A549 (cell line): ENCODE measurements at regions not wholly inside any gene's neighbourhood (a gene's known extent, or its start where the extent isn't known, plus 50 kb on each side); places are given as distances from the start of the nearest gene placed in this dataset.

Source experiments
- ATAC-seq, 2 experiments: fragments of 200-7000 bp in 1 of 2; fragments of >200 bp in 1 of 2; cut with Nextera tagmentation in 1 of 2; cut with Tn5 transposase in 1 of 2; 3 replicates each; pipeline versions ENCODE4 v1.8.0 to v1.9.1; 2018 to 2020; ENCODE audit warnings: mild to moderate bottlenecking in 1 of 2, moderate library complexity in 1 of 2
- CTCF ChIA-PET: fragments of 300-600 bp; sonication (Branson Sonifier 250); formaldehyde crosslinking; extraction: SDS; loops from one replicate; lab custom pipeline; 2021; ENCODE audit warnings: antibody characterized with exemption, inconsistent platforms; lab: Yijun Ruan, JAX
- POLR2A ChIA-PET: fragments of 350-600 bp; formaldehyde crosslinking; extraction: SDS; loops from one replicate; lab custom pipeline; 2021; ENCODE audit warnings: antibody characterized with exemption, inconsistent platforms; lab: Yijun Ruan, JAX
- DNase-seq, 2 experiments: peaks; one replicate each; pipeline versions ENCODE4 v3.0.0 to v3.0.0-alpha.2; 2011 to 2016; ENCODE audit warnings: low read depth in 1 of 2, low spot score in 1 of 2
- FAIRE-seq: peaks from 2 replicates; lab custom pipeline; 2011; peaks lifted over from hg19 to GRCh38; lab: Jason Lieb, UNC
- H3K27ac ChIP-seq, 2 experiments: fragments of >200 bp; sonication (Bioruptor Twin); formaldehyde crosslinking; 3 replicates each; pipeline ENCODE4 v1.5.1; 2016 to 2017
- H3K4me1 ChIP-seq: fragments of >200 bp; sonication (Bioruptor Twin); formaldehyde crosslinking; 3 replicates; pipeline ENCODE4 v1.6.1; 2016
- H3K4me2 ChIP-seq: fragments of >200 bp; sonication (Bioruptor Twin); formaldehyde crosslinking; 3 replicates; pipeline ENCODE4 v1.6.1; 2016
- H3K4me3 ChIP-seq: fragments of >200 bp; sonication (Bioruptor Twin); formaldehyde crosslinking; 3 replicates; pipeline ENCODE4 v1.5.1; 2016
- H3K9me3 ChIP-seq: fragments of >200 bp; sonication (Bioruptor Twin); formaldehyde crosslinking; 3 replicates; pipeline ENCODE4 v1.6.1; 2016
- BHLHE40 ChIP-seq: IDR thresholded peaks from 2 replicates; pipeline ENCODE4 v1.6.1; 2012; ENCODE audit warnings: low read depth, low read length, inconsistent platforms
- CHD2 ChIP-seq: fragments of 150-350 bp; IDR thresholded peaks from 2 replicates; pipeline ENCODE4 v1.6.1; 2014; ENCODE audit warnings: low read length; ENCODE audit not compliant: partially characterized antibody
- CHD4 ChIP-seq: fragments of 200-600 bp; sonication (generic); IDR thresholded peaks from 2 replicates; pipeline ENCODE4 v1.6.1; 2016; ENCODE audit warnings: antibody characterized with exemption, mild to moderate bottlenecking, borderline replicate concordance
- EHF ChIP-seq: fragments of 250-450 bp; sonication (Bioruptor Pico); IDR thresholded peaks from 2 replicates; pipeline ENCODE4 v1.5.0; 2020; ENCODE audit warnings: mild to moderate bottlenecking
- ESRRA ChIP-seq: fragments of 150-350 bp; IDR thresholded peaks from 2 replicates; pipeline ENCODE4 v1.6.1; 2014; ENCODE audit warnings: mild to moderate bottlenecking, low read length, borderline replicate concordance
- FOSL2 ChIP-seq, 2 experiments: fragments of 450-650 bp in 1 of 2; fragments of >200 bp in 1 of 2; sonication (Bioruptor Twin) in 1 of 2; formaldehyde crosslinking; IDR thresholded peaks; 2 replicates each; pipeline versions ENCODE4 v1.5.0 to v1.6.1; 2016 to 2020; ENCODE audit warnings: mild to moderate bottlenecking in 1 of 2, moderate library complexity in 1 of 2
- HDAC2 ChIP-seq: fragments of 200-600 bp; sonication (generic); IDR thresholded peaks from 2 replicates; pipeline ENCODE4 v1.6.1; 2016
- HOXB13 ChIP-seq: fragments of 250-450 bp; sonication (Bioruptor Pico); IDR thresholded peaks from 2 replicates; pipeline ENCODE4 v1.5.0; 2020; ENCODE audit warnings: low read depth, mild to moderate bottlenecking, moderate library complexity
- MAFK ChIP-seq: fragments of 450-650 bp; IDR thresholded peaks from 2 replicates; pipeline ENCODE4 v1.6.1; 2014; ENCODE audit not compliant: partially characterized antibody
- NFE2L2 ChIP-seq: fragments of 150-350 bp; conservative IDR thresholded peaks from 2 replicates; pipeline ENCODE4 v1.6.1; 2014; ENCODE audit warnings: low read length
- NPAS2 ChIP-seq: fragments of 250-450 bp; sonication (Bioruptor Pico); IDR thresholded peaks from 2 replicates; pipeline ENCODE4 v1.8.0; 2022; ENCODE audit warnings: mild to moderate bottlenecking, moderate library complexity, borderline replicate concordance
- NR3C1 ChIP-seq: fragments of >200 bp; sonication (Bioruptor Twin); formaldehyde crosslinking; IDR thresholded peaks from 3 replicates; pipeline ENCODE4 v1.6.1; 2017
- POLR2A ChIP-seq: IDR thresholded peaks from 2 replicates; pipeline ENCODE4 v1.6.1; 2012; ENCODE audit warnings: mild to moderate bottlenecking, low read length
- POLR2AphosphoS2 ChIP-seq: conservative IDR thresholded peaks from 2 replicates; pipeline ENCODE4 v1.6.1; 2012; ENCODE audit warnings: low read length, improper control_type of control experiment, inconsistent platforms
- RAD21 ChIP-seq, 2 experiments: fragments of >200 bp in 1 of 2; sonication (Bioruptor Twin) in 1 of 2; formaldehyde crosslinking in 1 of 2; IDR thresholded peaks in 1 of 2; conservative IDR thresholded peaks in 1 of 2; 2 replicates in 1 of 2; 3 replicates in 1 of 2; pipeline ENCODE4 v1.6.1; 2012 to 2018; ENCODE audit warnings: inconsistent platforms in 1 of 2
- RARB ChIP-seq: fragments of 250-450 bp; sonication (Bioruptor Pico); IDR thresholded peaks from 2 replicates; pipeline ENCODE4 v1.8.0; 2021; ENCODE audit warnings: mild to moderate bottlenecking, moderate library complexity
- SREBF2 ChIP-seq: fragments of 450-650 bp; IDR thresholded peaks from 2 replicates; pipeline ENCODE4 v1.6.1; 2014; ENCODE audit warnings: mild to moderate bottlenecking, moderate library complexity
- TFCP2L1 ChIP-seq: fragments of 250-450 bp; sonication (Bioruptor Pico); IDR thresholded peaks from 2 replicates; pipeline ENCODE4 v1.5.0; 2021; ENCODE audit warnings: mild to moderate bottlenecking
- TP53 ChIP-seq: fragments of 250-450 bp; sonication (Bioruptor Pico); IDR thresholded peaks from 2 replicates; pipeline ENCODE4 v1.5.0; 2021; ENCODE audit warnings: mild to moderate bottlenecking, moderate library complexity
- ZC3H11A ChIP-seq: fragments of 450-650 bp; IDR thresholded peaks from 2 replicates; pipeline ENCODE4 v1.6.1; 2014; ENCODE audit warnings: antibody characterized with exemption, mild to moderate bottlenecking
- ZNF302 ChIP-seq: fragments of 250-450 bp; sonication (Bioruptor Pico); IDR thresholded peaks from 2 replicates; pipeline ENCODE4 v1.9.0; 2021; ENCODE audit warnings: inconsistent platforms, mild to moderate bottlenecking, moderate library complexity
- ZSCAN20 ChIP-seq: fragments of 250-450 bp; sonication (Bioruptor Pico); IDR thresholded peaks from 2 replicates; pipeline ENCODE4 v1.8.0; 2022; ENCODE audit warnings: mild to moderate bottlenecking, moderate library complexity
- WGBS: methylation state at CpG from one replicate; pipeline ENCODE4 v1.1.6; 2017; ENCODE audit errors: missing lambda C conversion rate; 5-methylcytosine and 5-hydroxymethylcytosine counted together
- TF ChIP-seq, protein P1 (sequence below): fragments of 250-450 bp; sonication (Bioruptor Pico); IDR thresholded peaks from 2 replicates; pipeline ENCODE4 v1.5.0; 2021; ENCODE audit warnings: mild to moderate bottlenecking, moderate library complexity, borderline replicate concordance
- TF ChIP-seq, protein P2 (sequence below): IDR thresholded peaks from 2 replicates; pipeline ENCODE4 v1.6.1; 2012
- TF ChIP-seq, protein P3 (sequence below): IDR thresholded peaks from 2 replicates; pipeline ENCODE4 v1.6.1; 2012
- TF ChIP-seq, protein P4 (sequence below): fragments of >200 bp; sonication (Bioruptor Twin); formaldehyde crosslinking; IDR thresholded peaks from 2 replicates; pipeline ENCODE4 v1.6.1; 2016

DNA sequence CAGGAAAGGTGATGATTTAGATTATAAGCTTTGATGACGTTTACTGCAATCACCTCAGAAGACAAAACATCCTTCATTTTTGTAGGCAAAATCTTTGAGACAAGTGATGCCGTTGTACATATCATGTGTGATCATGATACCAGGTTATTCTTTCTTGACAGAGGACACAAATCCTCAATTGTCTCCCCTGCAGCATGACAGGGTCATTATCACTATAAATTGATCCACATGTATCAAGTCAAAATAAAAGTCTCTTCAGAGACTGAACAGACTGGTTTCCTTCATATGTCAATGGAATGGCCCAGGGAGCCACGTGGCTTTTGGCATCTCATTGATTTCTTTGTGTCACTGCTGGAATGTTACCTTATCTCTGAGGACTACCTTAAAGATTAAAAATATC lies 995.7 kb downstream of the FLRT2 start:
- ATAC-seq: no peak
- FAIRE-seq: no peak

DNA sequence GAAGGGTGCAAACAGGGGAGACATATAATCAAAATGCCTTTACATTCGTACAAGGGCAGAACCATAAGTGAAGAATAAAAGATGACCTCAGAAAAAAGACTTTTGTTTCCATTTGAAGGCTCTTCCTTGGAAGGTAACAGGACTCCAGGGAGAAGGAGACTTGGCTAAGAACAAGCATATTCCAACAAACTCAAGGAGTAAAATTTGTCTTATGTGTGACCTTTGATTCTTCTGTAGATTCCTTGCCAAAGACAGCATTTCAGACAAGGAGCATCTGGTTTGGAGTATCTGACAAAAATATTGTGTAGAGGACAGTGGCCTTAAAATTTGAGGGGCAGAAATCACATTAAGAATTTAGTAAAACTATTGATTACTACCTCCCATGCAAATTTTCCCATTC lies 991.9 kb downstream of the FLRT2 start:
- H3K4me2 ChIP-seq: no peak overlapping the region
- no peak overlapping the region for H3K4me3 ChIP-seq
- no peaks in the 10 kb centered on the region for H3K9me3 ChIP-seq
- TF ChIP-seq POLR2AphosphoS2: no peak
- TF ChIP-seq NFE2L2: no peak
- no peak for TF ChIP-seq SREBF2
- TF ChIP-seq ZNF302 (CRISPR knock-in tag): no peak
- TF ChIP-seq NPAS2 (CRISPR knock-in tag): no peak
- TF ChIP-seq, protein P1, sequence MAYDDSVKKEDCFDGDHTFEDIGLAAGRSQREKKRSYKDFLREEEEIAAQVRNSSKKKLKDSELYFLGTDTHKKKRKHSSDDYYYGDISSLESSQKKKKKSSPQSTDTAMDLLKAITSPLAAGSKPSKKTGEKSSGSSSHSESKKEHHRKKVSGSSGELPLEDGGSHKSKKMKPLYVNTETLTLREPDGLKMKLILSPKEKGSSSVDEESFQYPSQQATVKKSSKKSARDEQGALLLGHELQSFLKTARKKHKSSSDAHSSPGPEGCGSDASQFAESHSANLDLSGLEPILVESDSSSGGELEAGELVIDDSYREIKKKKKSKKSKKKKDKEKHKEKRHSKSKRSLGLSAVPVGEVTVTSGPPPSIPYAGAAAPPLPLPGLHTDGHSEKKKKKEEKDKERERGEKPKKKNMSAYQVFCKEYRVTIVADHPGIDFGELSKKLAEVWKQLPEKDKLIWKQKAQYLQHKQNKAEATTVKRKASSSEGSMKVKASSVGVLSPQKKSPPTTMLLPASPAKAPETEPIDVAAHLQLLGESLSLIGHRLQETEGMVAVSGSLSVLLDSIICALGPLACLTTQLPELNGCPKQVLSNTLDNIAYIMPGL: no peak
- no peak for TF ChIP-seq ZSCAN20 (CRISPR knock-in tag)
- TF ChIP-seq HOXB13 (CRISPR knock-in tag): no peak
- no peak for TF ChIP-seq ZC3H11A
- no peak for TF ChIP-seq NR3C1
- TF ChIP-seq, protein P2, sequence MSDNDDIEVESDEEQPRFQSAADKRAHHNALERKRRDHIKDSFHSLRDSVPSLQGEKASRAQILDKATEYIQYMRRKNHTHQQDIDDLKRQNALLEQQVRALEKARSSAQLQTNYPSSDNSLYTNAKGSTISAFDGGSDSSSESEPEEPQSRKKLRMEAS: no peak
- TF ChIP-seq CHD4: no peak
- no peak for DNase-seq
- ATAC-seq: no peak
- WGBS: 0% methylated on average over 1 of the region's 1 CpG
- no peaks in the 10 kb centered on the region for H3K4me1 ChIP-seq
- no peak overlapping the region for H3K27ac ChIP-seq
- ChIA-PET CTCF (no interaction called here), POLR2A (no interaction called here)
- no peak for FAIRE-seq

More for the DNA sequence above, 995.7 kb downstream of the FLRT2 start:
- Histone ChIP-seq H3K9me3 (no peaks in the 10 kb centered on the region), H3K4me2 (no peak overlapping the region), H3K27ac (no peak overlapping the region), H3K4me1 (no peaks in the 10 kb centered on the region), H3K4me3 (no peak overlapping the region)
- ChIA-PET POLR2A (no interaction called here), CTCF (no interaction called here)
- TF ChIP-seq, protein P3, sequence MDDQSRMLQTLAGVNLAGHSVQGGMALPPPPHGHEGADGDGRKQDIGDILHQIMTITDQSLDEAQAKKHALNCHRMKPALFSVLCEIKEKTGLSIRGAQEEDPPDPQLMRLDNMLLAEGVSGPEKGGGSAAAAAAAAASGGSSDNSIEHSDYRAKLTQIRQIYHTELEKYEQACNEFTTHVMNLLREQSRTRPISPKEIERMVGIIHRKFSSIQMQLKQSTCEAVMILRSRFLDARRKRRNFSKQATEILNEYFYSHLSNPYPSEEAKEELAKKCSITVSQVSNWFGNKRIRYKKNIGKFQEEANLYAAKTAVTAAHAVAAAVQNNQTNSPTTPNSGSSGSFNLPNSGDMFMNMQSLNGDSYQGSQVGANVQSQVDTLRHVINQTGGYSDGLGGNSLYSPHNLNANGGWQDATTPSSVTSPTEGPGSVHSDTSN: no peak
- TF ChIP-seq CHD2 (no peak), FOSL2 (IDR thresholded peaks at IDR 0.05) (no peak), FOSL2 (CRISPR knock-in tag; IDR thresholded peaks at IDR 0.05) (no peak), EHF (CRISPR knock-in tag) (no peak), TFCP2L1 (CRISPR knock-in tag) (no peak), POLR2AphosphoS2 (no peak), MAFK (no peak), NR3C1 (no peak), HDAC2 (no peak), BHLHE40 (no peak), HOXB13 (CRISPR knock-in tag) (no peak), RAD21 (conservative IDR thresholded peaks at IDR 0.05 in 1 of 2, IDR thresholded peaks at IDR 0.05 in 1 of 2) (no peak), ESRRA (no peak), POLR2A (no peak), RARB (CRISPR knock-in tag) (no peak), TP53 (CRISPR knock-in tag) (no peak), ZC3H11A (no peak)
- TF ChIP-seq, protein P1: no peak
- TF ChIP-seq, protein P4, sequence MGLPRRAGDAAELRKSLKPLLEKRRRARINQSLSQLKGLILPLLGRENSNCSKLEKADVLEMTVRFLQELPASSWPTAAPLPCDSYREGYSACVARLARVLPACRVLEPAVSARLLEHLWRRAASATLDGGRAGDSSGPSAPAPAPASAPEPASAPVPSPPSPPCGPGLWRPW: no peak
- TF ChIP-seq, protein P2: no peak
- 2% methylated on average over 3 of the region's 3 CpGs for WGBS
- DNase-seq: no peak
